HepG2 (cell line): ENCODE measurements at regions not wholly inside any gene's neighbourhood (a gene's known extent, or its start where the extent isn't known, plus 50 kb on each side); places are given as distances from the start of the nearest gene placed in this dataset.

Source experiments
- ATAC-seq: fragments of 200-7000 bp; cut with Tn5 transposase; 3 replicates; pipeline ENCODE4 v1.9.1; 2020; ENCODE audit warnings: mild to moderate bottlenecking, moderate library complexity
- BruUV-seq: library from RNA; stranded (reverse); fragments of 400-500 nt; replicated peaks from 2 replicates; lab custom pipeline; 2021; lab: Mats Ljungman, UMichigan
- CTCF ChIA-PET: fragments of 300-600 bp; formaldehyde crosslinking; extraction: SDS; loops from one replicate; lab custom pipeline; 2021; ENCODE audit warnings: low total read pairs, inconsistent platforms, low intra/inter-chr PET ratio; lab: Yijun Ruan, JAX
- POLR2A ChIA-PET: fragments of 350-600 bp; sonication (Branson Sonifier 250); formaldehyde crosslinking; loops from one replicate; lab custom pipeline; 2020; ENCODE audit warnings: antibody characterized with exemption, inconsistent platforms; lab: Yijun Ruan, JAX
- DNase-seq: peaks from one replicate; pipeline ENCODE4 v3.0.0-alpha.2; 2015; ENCODE audit warnings: low spot score
- FAIRE-seq: peaks from 3 replicates; lab custom pipeline; 2011; peaks lifted over from hg19 to GRCh38; lab: Jason Lieb, UNC
- H2AFZ ChIP-seq: one replicate; pipeline ENCODE4 v1.6.1; 2011; ENCODE audit warnings: low read length, inconsistent platforms
- H3K27ac ChIP-seq: fragments of 300-600 bp; 3 replicates; pipeline ENCODE4 v1.8.0; 2011; ENCODE audit warnings: mixed run types, mild to moderate bottlenecking, mixed read lengths, low read length, inconsistent platforms; ENCODE audit not compliant: insufficient read depth; ENCODE audit errors: extremely low read length
- H3K27me3 ChIP-seq, 2 experiments: fragments of 200-600 bp in 1 of 2; 2 replicates in 1 of 2; 3 replicates in 1 of 2; pipeline versions ENCODE4 v1.6.0 to v1.8.0; 2011; ENCODE audit warnings: low read length in 2 of 2, mild to moderate bottlenecking in 2 of 2, moderate library complexity in 2 of 2, inconsistent platforms in 1 of 2; ENCODE audit not compliant: insufficient read depth in 2 of 2, control insufficient read depth in 1 of 2
- H3K36me3 ChIP-seq, 2 experiments: fragments of 200-600 bp in 1 of 2; replicated peaks in 1 of 2; 2 replicates in 1 of 2; 3 replicates in 1 of 2; pipeline versions ENCODE4 v1.5.1 to v1.8.0; 2011; ENCODE audit warnings: low read length in 2 of 2, inconsistent platforms in 1 of 2; ENCODE audit not compliant: insufficient read depth in 2 of 2, control insufficient read depth in 1 of 2
- H3K4me1 ChIP-seq: 2 replicates; pipeline ENCODE4 v1.5.1; 2012; ENCODE audit warnings: low read length, inconsistent platforms; ENCODE audit not compliant: insufficient read depth
- H3K4me2 ChIP-seq: 2 replicates; pipeline ENCODE4 v1.6.0; 2011; ENCODE audit warnings: low read depth, low read length, inconsistent platforms
- H3K4me3 ChIP-seq, 3 experiments: fragments of 200-600 bp in 1 of 3; sonication (generic), shearing (Covaris generic) in 1 of 3; replicated peaks in 1 of 3; 2 replicates each; pipeline ENCODE4 v1.5.1; 2011 to 2016; ENCODE audit warnings: low read length in 3 of 3, inconsistent platforms in 2 of 3, low read depth in 2 of 3, mild to moderate bottlenecking in 2 of 3, control low read depth in 1 of 3, mixed read lengths in 1 of 3; ENCODE audit not compliant: insufficient read depth in 1 of 3
- H3K79me2 ChIP-seq: one replicate; pipeline ENCODE4 v1.6.1; 2011; ENCODE audit warnings: low read length, inconsistent platforms; ENCODE audit not compliant: insufficient read depth
- H3K9ac ChIP-seq: 2 replicates; pipeline ENCODE4 v1.6.0; 2011; ENCODE audit warnings: mild to moderate bottlenecking, low read depth, low read length, inconsistent platforms; ENCODE audit not compliant: insufficient read depth
- H3K9me3 ChIP-seq: 2 replicates; pipeline ENCODE4 v1.5.1; 2012; ENCODE audit warnings: mild to moderate bottlenecking, low read length
- H4K20me1 ChIP-seq: 2 replicates; pipeline ENCODE4 v1.6.0; 2011; ENCODE audit warnings: inconsistent platforms, mild to moderate bottlenecking, low read length, moderate library complexity; ENCODE audit not compliant: insufficient read depth
- BRD4 ChIP-seq: sonication (generic); formaldehyde crosslinking; IDR thresholded peaks from 2 replicates; pipeline ENCODE4 v1.4.0; 2020; ENCODE audit warnings: missing genetic modification reagents
- CSRNP2 ChIP-seq: sonication (generic); formaldehyde crosslinking; conservative IDR thresholded peaks from 2 replicates; pipeline ENCODE4 v1.8.0; 2022; ENCODE audit warnings: low read depth, missing genetic modification reagents
- FOXP1 ChIP-seq, 2 experiments: fragments of 450-650 bp in 1 of 2; IDR thresholded peaks; 2 replicates each; pipeline ENCODE4 v1.6.1; 2017 to 2018; ENCODE audit warnings: antibody characterized with exemption in 1 of 2
- IKZF1 ChIP-seq: fragments of 450-650 bp; IDR thresholded peaks from 2 replicates; pipeline ENCODE4 v1.7.1; 2016
- KLF11 ChIP-seq: IDR thresholded peaks from 2 replicates; pipeline ENCODE4 v1.6.1; 2016; ENCODE audit warnings: missing compliant biosample characterization
- MAF1 ChIP-seq: sonication (generic); formaldehyde crosslinking; IDR thresholded peaks from 2 replicates; pipeline ENCODE4 v1.5.0; 2020; ENCODE audit warnings: missing genetic modification reagents, borderline replicate concordance
- MAFK ChIP-seq, 2 experiments: IDR thresholded peaks in 1 of 2; conservative IDR thresholded peaks in 1 of 2; 2 replicates each; pipeline ENCODE4 v1.6.1; 2011; ENCODE audit warnings: improper control_type of control experiment in 2 of 2, low read length in 2 of 2
- MTF1 ChIP-seq: sonication (generic); formaldehyde crosslinking; IDR thresholded peaks from 2 replicates; pipeline ENCODE4 v1.5.0; 2020; ENCODE audit warnings: missing genetic modification reagents
- NR1H2 ChIP-seq: sonication (generic); formaldehyde crosslinking; IDR thresholded peaks from 2 replicates; pipeline ENCODE4 v1.8.1; 2022; ENCODE audit warnings: low read depth, missing genetic modification reagents, borderline replicate concordance
- RAD51 ChIP-seq: fragments of 450-650 bp; IDR thresholded peaks from 2 replicates; pipeline ENCODE4 v1.6.1; 2016; ENCODE audit warnings: borderline replicate concordance
- SP5 ChIP-seq: IDR thresholded peaks from 2 replicates; pipeline ENCODE4 v1.6.1; 2016; ENCODE audit warnings: low read depth, borderline replicate concordance
- ZBTB34 ChIP-seq: sonication (generic); formaldehyde crosslinking; IDR thresholded peaks from 2 replicates; pipeline ENCODE4 v1.8.0; 2022; ENCODE audit warnings: mild to moderate bottlenecking, missing genetic modification reagents
- ZBTB42 ChIP-seq: sonication (generic); formaldehyde crosslinking; IDR thresholded peaks from 2 replicates; pipeline ENCODE4 v1.5.0; 2020; ENCODE audit warnings: mild to moderate bottlenecking, missing genetic modification reagents
- ZNF12 ChIP-seq: sonication (generic); formaldehyde crosslinking; IDR thresholded peaks from 2 replicates; pipeline ENCODE4 v1.5.0; 2020; ENCODE audit warnings: missing genetic modification reagents
- ZNF251 ChIP-seq: sonication (generic); formaldehyde crosslinking; IDR thresholded peaks from 2 replicates; pipeline ENCODE4 v1.9.0; 2021; ENCODE audit warnings: mild to moderate bottlenecking, missing genetic modification reagents
- ZNF414 ChIP-seq: sonication (generic); formaldehyde crosslinking; IDR thresholded peaks from 2 replicates; pipeline ENCODE4 v1.5.0; 2020; ENCODE audit warnings: missing genetic modification reagents
- WGBS: methylation state at CpG from one replicate; pipeline ENCODE4 v1.1.6; 2017; ENCODE audit warnings: low lambda C conversion rate; 5-methylcytosine and 5-hydroxymethylcytosine counted together
- in situ Hi-C: cut with HindIII; loops from 2 replicates; pipeline ENCODE4 v1.10.0; 2017; ENCODE audit warnings: low pct_unique_long_range_greater_than_20kb; ENCODE audit not compliant: extremely low pct_ligation_motif_present
- intact Hi-C: fragments of 100-400 bp; cut with micrococcal nuclease; formaldehyde crosslinking; loops from one replicate; pipeline ENCODE4 v1.10.0; 2022; ENCODE audit not compliant: unreplicated experiment

GRCh38 chr7:84633-85020, 107.7 kb upstream of the FAM20C start:
- FAIRE-seq (no peak), ATAC-seq (no peak), DNase-seq (no peak)
- H3K9ac ChIP-seq = no peak overlapping the region
- intact Hi-C loops (no loop called here), in situ Hi-C loops (no loop called here)
- H3K4me2 ChIP-seq = no peak overlapping the region
- no peaks in the 10 kb centered on the region for H3K9me3 ChIP-seq
- ChIA-PET CTCF (no interaction called here), POLR2A (no interaction called here)
- H3K4me1 ChIP-seq = no peaks in the 10 kb centered on the region
- H3K4me3 ChIP-seq = no peak overlapping the region
- 51% methylated on average over 3 of the region's 11 CpGs for WGBS
- H2AFZ ChIP-seq = no peak overlapping the region
- H4K20me1 ChIP-seq = peaks cover 2% of the 10 kb centered on the region; the same call in 1 of the 2 replicates
- no peaks in the 10 kb centered on the region for H3K36me3 ChIP-seq
- no peak for TF ChIP-seq MAFK (conservative IDR thresholded peaks at IDR 0.05 in 1 of 2, IDR thresholded peaks at IDR 0.05 in 1 of 2; ENCODE audit: low read length in 2 of 2)
- TF ChIP-seq ZNF12 (CRISPR knock-in tag) = no peak
- TF ChIP-seq NR1H2 = no peak
- no peak for TF ChIP-seq BRD4 (CRISPR knock-in tag)
- TF ChIP-seq ZBTB42 (CRISPR knock-in tag) = no peak
- TF ChIP-seq SP5 (CRISPR knock-in tag) = no peak
- no peaks in the 10 kb centered on the region for H3K79me2 ChIP-seq
- no peak overlapping the region for H3K27ac ChIP-seq
- BruUV-seq = no TSS peak
- H3K27me3 ChIP-seq = peaks cover 4 to 75% of the 10 kb centered on the region in 2 experiments; a peak in 3 of 5 replicates

GRCh38 chr7:85074-85882, 107.1 kb upstream of the FAM20C start:
- BruUV-seq = no TSS peak
- ChIA-PET CTCF (no interaction called here), POLR2A (no interaction called here)
- FAIRE-seq (no peak), ATAC-seq (no peak), DNase-seq (no peak)
- no peaks in the 10 kb centered on the region for H3K4me1 ChIP-seq
- H3K27me3 ChIP-seq = peaks cover 2 to 76% of the 10 kb centered on the region in 2 experiments; a peak in 3 of 5 replicates
- H3K36me3 ChIP-seq = no peaks in the 10 kb centered on the region
- H3K9ac ChIP-seq = no peak overlapping the region
- H4K20me1 ChIP-seq = peaks cover 2% of the 10 kb centered on the region; the same call in 1 of the 2 replicates
- H2AFZ ChIP-seq = no peak overlapping the region
- H3K27ac ChIP-seq = no peak overlapping the region
- H3K79me2 ChIP-seq = no peaks in the 10 kb centered on the region
- H3K4me3 ChIP-seq = no peak overlapping the region
- no peak overlapping the region for H3K4me2 ChIP-seq
- 34% methylated on average over 14 of the region's 19 CpGs for WGBS
- in situ Hi-C loops (no loop called here), intact Hi-C loops (no loop called here)
- no peaks in the 10 kb centered on the region for H3K9me3 ChIP-seq
- no peak for TF ChIP-seq ZNF251 (CRISPR knock-in tag)
- TF ChIP-seq MAF1 (CRISPR knock-in tag) = no peak
- 0 out of 2 replicates have a peak, but pooled peaks have one; percentile 58 for TF ChIP-seq IKZF1
- no peak for TF ChIP-seq ZNF414 (CRISPR knock-in tag)
- TF ChIP-seq KLF11 (CRISPR knock-in tag) = no peak
- TF ChIP-seq ZBTB34 (CRISPR knock-in tag) = no peak
- TF ChIP-seq RAD51 = 0 out of 2 replicates have a peak, but pooled peaks have one; percentile 5
- no peak for TF ChIP-seq MTF1 (CRISPR knock-in tag)
- no peak for TF ChIP-seq CSRNP2 (CRISPR knock-in tag)
- 0 out of 2 replicates have a peak, but pooled peaks have one; percentile 11 for TF ChIP-seq FOXP1 (IDR thresholded peaks at IDR 0.05)
- no peak for TF ChIP-seq FOXP1 (CRISPR knock-in tag; IDR thresholded peaks at IDR 0.05)
